ENCODE measurements at regions not wholly inside any gene's neighbourhood (a gene's known extent, or its start where the extent isn't known, plus 50 kb on each side); places are given as distances from the start of the nearest gene placed in this dataset.
A peak's percentile ranks its signal among the peaks of the same experiment; 100 is the strongest.
"Not testable (repeated sequence)": the region's sequence is repeated elsewhere in the genome, so short reads cannot be mapped to it uniquely, and the experiment has no call there.

- DNase-seq: no peak
Measured at GRCh38 chr2:9708683-9709538, 78.1 kb upstream of the YWHAQ start.

GRCh38 chr2:9709539-9710285 is 78.9 kb upstream of the YWHAQ start:
- DNase-seq: no peak

- no peak for DNase-seq
Measured at GRCh38 chr2:9710311-9710710, 79.5 kb upstream of the YWHAQ start.

GRCh38 chr2:9712263-9712662 is 81.5 kb upstream of the YWHAQ start:
- no peak for DNase-seq

GRCh38 chr2:9714630-9715214 is 83.9 kb upstream of the YWHAQ start:
- no peak for DNase-seq

GRCh38 chr2:9715238-9715637 is 84.4 kb upstream of the YWHAQ start:
- DNase-seq: no peak

- DNase-seq: no peak
Measured at GRCh38 chr2:9717886-9718451, 87.2 kb upstream of the YWHAQ start.

GRCh38 chr2:9720352-9721093 is 89.7 kb upstream of the YWHAQ start:
- DNase-seq: peak; percentile 7

- DNase-seq: no peak
Measured at GRCh38 chr2:9721344-9721743, 90.5 kb upstream of the YWHAQ start.

GRCh38 chr2:9722451-9722850 is 91.7 kb upstream of the YWHAQ start:
- no peak for DNase-seq

- DNase-seq: no peak
Measured at GRCh38 chr2:9724565-9724964, 93.8 kb upstream of the YWHAQ start.

GRCh38 chr2:9725106-9725505 is 94.3 kb upstream of the YWHAQ start:
- no peak for DNase-seq

GRCh38 chr2:9726016-9726415 is 95.2 kb upstream of the YWHAQ start:
- not testable (repeated sequence) for DNase-seq

GRCh38 chr2:9730523-9730922 is 99.7 kb upstream of the YWHAQ start:
- not testable (repeated sequence) for DNase-seq

GRCh38 chr2:9732824-9733223 is 102.0 kb upstream of the YWHAQ start:
- DNase-seq: no peak

- no peak for DNase-seq
Measured at GRCh38 chr2:9734308-9734707, 103.5 kb upstream of the YWHAQ start.

GRCh38 chr2:9735335-9735734 is 104.5 kb upstream of the YWHAQ start:
- DNase-seq: no peak

GRCh38 chr2:9736021-9736420 is 105.2 kb upstream of the YWHAQ start:
- DNase-seq: no peak

- no peak for DNase-seq
Measured at GRCh38 chr2:9737053-9737875, 106.0 kb upstream of the TAF1B start.

- DNase-seq: no peak
Measured at GRCh38 chr2:9738062-9738461, 105.2 kb upstream of the TAF1B start.

GRCh38 chr2:9738535-9739496 is 104.5 kb upstream of the TAF1B start:
- no peak for DNase-seq

Data from NCI-H1105 (cell line).